HG03064 (cell line): ENCODE measurements at regions not wholly inside any gene's neighbourhood (a gene's known extent, or its start where the extent isn't known, plus 50 kb on each side); places are given as distances from the start of the nearest gene placed in this dataset.

Experiments
- ATAC-seq: cut with Tn5 transposase; IDR thresholded peaks from one replicate; pipeline ENCODE4 v1.9.1; 2021; ENCODE audit warnings: low read depth; ENCODE audit not compliant: unreplicated experiment

DNA sequence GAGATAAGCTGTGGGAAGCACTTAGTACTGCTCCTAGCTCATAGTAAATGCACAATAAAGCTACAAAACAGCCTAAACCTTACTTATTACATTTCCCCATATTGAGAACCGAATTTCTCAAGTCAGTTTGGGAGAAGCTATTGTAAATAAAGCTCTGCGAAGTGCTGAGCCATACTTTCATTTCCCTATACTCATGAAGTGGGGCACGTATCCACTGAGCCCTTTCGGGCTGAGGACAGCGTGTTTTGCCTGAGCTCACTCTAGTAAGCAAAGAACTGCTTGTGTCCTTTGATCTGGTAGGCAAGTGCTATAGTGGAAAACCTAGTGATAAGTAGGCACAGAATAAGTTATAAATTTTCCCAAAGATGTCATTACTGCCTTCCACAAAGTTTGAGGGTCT is 165.0 kb downstream of the RSL24D1 start:
- no peak for ATAC-seq

DNA sequence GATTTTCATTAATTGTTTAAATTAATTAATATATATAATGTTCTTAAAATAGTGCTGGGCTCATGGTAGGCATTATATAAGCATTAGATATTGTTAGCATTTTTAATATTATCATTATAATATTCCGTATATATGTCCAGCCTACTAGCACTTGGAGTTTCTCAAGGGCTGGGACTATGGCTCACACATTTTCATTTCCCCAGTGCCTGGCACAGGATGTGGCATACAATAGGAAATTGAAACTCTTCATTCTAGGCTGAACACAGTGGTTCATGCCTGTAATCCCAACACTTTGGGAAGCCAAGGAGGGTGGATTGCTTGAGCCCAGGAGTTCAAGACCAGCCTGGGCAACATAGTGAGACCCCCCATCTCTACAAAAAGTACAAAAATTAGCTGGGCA is 170.4 kb downstream of the RSL24D1 start:
- no peak for ATAC-seq

DNA sequence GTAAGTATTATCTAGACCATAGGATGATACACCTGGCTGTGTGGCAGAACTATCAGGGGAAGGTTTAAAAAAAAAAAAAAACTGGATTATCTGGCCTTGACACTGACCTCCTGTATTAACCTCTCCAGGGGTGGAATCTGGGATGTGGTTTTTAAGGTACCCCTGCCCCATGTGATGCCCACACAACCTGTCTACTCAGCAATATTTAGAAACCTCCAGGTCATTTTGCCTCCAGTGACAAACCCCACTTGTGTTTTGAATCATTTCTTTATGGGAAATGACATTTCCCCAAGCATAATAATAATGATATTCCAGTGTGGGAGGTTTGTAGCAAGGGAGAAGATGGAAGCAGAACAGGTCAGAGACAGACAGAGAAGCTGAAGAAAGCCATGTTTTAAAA is 179.1 kb downstream of the RSL24D1 start:
- ATAC-seq: no peak

DNA sequence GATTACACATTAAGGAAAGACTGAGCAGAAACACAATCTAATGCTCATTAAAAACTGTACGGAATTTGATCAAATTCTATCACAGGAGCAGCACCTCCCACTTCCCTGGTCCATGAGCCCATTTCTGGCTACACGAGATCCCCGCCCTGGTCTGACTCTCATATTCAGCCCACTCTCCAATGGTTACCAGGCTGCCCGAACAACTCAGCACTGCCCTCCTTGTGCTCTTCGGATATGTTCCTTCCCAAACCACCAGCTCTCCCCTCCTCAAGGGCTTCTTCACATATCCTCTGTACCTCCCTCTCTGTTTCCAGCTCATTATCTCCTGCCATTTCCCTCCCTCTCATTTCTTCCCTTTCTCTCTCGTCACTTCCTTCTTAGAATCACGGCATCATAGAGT is 180.5 kb downstream of the RSL24D1 start:
- ATAC-seq: no peak

DNA sequence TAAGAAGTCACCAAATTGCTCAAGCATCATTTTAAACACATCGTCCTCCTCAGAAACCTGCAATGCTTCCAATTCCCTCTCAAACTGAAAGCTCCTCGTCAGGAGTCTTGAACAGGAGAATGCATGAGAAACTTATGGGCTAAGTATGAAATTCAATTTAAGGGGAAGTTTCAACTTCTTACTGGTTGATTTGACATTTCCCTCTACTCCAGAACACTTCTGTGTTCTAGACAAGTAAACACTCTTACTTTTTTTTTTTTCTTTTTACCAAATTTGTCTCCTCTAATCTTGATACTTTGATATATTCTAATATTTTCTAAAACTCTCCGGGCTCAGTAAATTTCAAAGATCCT is 181.7 kb downstream of the RSL24D1 start:
- ATAC-seq: no peak

DNA sequence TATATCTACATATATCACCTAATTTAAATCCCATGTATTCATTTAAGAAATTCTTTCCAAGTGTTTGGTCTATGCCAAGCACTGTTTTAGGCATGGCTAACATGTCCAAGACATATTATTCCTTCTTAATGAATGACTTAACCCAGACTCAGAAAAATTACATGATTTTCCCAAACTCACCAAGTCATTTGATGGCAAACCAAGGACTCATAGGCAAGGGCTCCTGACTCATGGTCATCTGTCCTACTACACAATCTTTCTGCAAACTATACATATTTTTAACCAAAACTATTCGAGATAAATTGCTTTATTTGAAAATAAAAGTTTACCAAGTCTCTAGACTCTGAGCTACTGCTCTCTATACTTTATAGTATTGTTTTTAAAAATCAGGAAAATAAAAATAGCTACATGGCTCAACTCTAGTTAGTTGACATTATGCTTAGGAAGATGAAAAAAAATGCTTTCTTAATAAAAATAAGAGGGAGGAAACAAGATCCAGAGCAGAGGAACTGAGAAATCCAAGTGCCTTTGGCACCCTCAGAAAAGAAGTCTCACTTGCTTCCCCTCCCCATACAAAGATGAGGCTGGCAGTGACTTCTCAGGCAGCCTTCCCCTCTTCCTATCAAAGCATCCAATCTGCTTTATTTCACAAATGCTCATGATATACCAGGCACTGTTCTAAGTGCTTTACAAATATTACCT is 182.2 kb downstream of the RSL24D1 start:
- ATAC-seq: no peak

DNA sequence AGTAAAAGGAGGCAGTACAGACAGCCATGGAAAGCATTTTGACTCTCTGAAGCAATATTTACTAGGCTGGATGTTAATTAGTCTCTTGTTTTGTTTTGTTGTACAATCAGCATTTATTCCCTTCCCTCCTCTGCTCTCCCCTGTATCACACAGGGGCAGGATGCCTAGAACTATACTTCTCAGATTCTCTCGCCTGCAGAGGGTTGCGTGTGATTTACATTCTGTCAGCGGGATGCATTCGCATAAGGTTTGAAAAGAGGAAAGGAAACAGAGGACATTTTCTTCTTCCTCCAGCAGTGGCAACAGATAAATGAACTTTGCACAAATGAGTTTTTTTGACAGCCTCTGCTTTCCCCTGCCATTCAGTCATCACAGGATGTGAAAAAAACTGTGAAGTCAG is 188.3 kb downstream of the RSL24D1 start:
- ATAC-seq: no peak

DNA sequence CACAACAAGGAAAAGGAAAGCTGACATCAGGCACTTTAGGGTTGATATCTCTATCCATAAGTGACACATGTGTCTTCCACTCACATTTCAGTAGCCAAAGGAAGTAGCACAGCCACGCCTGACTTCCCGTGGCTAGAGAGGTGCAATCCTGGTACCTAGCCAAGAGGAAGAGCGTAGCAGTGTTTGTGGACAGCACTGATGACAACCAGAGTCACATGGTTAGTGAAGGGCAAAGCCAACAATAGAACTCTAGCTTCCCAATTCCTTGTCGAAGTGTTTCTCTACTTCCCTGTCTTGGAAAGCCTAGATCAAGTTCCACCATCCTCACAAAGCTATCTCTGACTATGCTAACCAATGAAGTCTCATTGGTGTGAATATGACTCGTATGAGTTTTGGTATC is 189.2 kb downstream of the RSL24D1 start:
- ATAC-seq: no peak

DNA sequence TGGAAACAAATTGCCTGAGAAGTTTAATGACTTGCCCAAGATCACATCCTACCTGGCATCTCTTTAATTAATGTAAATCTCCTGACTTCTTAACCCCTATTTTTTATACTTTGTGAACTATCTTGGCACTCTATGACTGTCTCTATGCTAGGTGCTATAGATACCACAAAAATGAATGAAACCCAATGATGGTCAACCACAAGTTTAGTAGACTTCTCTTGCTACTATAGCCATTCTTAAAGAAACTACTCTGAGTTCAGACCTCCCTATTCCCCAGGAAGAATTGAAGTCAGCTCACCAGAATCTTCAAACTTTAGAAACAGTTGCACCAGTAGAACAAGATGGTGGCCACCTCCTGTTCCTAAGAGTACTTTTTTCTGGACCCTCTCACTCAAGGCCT is 191.1 kb downstream of the RSL24D1 start:
- no peak for ATAC-seq

DNA sequence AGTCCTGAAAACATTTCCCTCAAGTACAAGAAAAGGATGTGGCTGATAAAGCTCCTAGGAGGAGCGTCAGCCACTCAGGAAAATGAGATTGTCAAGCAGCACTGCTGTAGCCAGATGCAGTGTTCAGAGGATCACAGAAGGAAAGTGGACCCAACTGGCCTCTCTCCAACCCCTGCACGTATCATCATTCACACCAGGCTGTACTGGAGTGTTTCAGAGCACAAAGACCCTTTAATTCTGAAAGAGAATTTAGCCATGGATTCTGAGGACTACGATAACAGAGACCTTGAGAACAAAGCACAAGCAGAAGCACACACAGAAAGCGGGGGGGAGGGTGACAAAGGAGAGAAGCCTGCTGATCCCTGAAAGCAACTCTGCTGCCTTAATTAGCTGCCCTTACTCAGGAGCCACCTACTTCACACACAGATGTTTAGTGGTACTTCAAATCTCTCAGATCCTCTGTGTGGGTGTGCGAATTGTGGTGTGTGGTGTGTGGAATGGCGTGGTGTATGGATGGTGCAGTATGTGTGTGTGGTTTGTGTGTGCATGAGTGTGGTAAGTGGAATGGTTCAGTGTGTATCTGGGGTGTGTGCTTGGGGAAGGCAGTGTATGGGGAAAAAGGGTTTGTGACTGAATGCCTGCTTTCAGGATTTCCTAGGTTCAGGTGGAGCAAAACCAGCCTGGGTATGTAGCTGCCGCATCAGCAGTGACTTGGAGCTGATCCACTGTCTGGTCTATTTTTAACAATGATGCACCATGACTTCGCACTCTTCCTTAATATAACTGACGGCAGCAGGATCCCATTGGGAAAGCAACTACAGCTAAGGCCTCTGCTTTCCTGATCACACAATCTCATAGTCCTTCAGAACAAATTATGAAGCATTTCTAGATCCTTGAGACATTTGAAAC is 192.5 kb downstream of the RSL24D1 start:
- ATAC-seq: no peak

DNA sequence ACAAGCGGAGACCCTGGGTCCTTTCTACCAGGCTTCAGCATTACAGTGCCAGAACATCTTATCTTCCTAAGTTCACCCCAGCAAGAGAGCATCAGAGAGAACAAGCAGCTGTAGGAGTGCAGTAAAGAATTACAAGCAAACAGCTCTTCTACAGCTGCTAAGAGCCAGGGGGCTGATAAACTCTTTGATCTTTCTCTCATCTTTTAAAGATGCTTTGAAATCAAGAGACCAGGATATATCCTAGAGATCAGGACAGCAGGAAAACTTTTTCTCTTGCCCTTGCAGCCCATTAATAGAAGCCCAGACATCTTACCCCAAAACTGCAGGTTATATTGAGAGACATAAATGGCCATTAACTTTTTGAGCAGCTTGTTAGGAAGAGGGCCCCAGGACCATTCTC is 198.1 kb downstream of the RSL24D1 start:
- no peak for ATAC-seq

DNA sequence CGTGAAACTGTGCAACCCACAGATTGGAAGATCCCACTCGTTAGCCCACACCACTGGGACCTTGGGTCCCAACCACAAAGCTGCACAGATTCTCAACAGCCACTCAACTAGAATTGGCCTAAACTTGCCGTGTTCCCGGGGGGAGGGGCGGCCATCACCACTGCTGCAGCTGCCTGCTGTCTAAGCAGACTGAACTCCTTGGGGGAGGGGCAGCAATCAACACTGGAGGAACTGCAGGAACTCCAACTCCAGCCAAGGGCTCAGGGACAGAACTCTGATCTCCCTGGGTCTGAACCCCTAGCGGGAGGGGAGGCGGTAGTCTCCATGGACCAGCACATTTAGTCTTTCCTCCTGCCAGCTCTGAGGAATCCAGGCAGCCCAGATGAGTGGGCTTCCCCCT is 205.9 kb downstream of the RSL24D1 start:
- no peak for ATAC-seq

DNA sequence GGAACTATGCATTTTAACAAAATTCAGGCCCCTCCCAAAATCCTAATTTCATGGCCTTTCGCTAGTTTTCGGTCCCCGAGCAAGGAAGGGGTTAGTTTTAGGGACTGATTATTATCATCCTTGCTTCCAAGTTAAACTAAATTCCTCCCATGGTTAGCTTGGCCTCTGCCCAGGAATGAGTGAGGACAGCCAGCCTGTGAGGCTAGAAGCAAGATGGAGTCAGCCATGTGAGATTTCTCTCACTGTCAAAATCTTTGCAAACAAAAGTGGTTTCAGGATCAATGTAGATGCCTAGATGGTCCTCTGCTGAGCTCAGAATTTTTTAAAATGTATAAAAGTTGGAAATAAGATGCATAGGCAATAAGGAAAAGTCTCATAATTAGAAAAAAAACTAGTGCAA is 208.9 kb downstream of the RSL24D1 start:
- ATAC-seq: no peak

DNA sequence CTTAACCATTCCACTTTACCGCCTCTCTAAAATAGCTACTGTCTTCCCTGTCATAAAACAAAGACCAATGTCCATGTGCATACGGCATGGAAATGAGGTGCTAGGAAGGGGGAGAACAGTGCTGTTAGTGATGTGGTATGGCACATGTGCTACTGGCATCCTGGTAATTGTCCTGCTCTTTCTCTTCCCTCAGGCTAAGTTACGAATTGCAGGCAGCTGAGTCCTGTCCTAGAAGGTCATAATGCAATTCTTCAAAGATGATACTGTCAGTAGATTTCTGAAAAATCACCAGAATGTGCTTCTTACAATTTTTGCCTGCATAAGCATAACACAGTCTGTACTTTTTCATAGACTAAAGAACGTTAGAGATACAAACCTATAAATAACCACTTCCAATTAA is 216.8 kb downstream of the RSL24D1 start:
- no peak for ATAC-seq

DNA sequence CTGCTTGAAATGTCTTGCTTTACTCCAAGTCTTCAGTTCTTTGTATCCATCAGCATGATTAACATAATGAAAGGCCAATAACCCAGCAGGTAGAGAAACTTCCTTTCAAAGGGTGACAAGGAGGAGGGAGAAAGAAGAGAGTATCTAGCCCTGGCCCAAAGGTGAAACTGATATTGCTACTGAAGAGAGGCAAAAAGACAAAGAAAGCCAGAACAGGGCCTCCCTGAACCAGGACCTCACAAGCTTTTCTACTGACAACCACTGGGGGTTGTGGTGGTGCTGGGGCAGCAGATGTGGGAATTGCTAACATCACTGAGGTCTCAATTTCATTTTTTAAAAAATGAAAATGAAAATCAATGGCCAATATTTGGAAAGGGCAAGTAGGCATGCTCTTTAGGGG is 234.1 kb downstream of the RSL24D1 start:
- no peak for ATAC-seq

DNA sequence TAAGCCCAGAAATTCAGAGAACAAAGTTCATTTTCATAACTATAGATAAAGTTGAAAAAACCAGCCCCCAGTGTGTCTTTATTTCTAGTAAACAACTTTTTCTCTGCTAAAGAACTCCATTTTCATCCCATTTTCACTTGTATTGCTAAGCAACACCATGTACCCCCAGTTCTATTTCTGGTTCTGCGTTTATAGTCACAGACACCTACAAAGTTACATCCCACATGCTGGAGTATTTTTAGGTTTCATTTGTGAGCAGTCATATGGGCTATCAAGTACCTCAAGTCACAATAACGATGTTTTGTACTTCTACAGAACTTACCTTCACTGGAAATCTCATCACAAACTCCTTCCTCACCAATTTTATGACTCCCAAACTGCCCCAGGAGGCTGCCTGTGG is 236.5 kb downstream of the RSL24D1 start:
- ATAC-seq: no peak

DNA sequence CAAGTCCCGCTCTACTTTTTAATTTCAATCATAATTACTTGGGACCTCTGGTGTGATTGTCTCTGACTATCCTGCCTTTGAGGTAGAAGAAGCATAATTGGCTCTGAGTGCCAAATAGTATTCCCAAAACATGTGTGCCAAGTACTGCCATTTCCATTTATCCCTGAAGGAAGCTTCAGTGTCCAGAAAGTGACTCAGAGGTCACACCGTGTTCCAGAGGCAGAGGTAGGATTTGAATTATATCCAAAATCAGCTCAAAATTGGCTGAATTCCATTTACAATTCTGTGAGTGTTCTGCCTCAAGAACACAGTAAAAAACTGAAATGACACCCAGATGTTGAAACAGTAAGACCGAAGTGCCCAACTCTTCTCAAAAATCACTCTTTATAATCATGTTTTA is 255.3 kb downstream of the RSL24D1 start:
- no peak for ATAC-seq

DNA sequence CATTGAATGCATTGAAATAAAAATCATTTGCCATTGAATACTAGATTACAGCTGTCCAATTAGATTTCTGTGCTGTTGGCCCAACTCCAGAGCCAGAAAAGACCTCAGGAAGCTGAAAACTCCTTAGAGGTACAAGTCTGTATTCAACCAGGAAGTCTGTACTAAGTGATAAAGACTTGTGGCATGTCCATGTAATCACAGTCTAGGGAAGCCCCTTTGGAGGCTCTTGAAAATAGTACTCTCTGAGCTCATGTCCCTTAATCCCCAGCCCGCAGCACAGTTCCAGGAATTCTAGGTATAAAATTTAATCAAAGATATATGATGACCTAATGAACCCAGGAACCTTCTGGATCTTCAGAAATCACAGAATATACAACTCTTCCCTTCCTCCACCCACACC is 279.4 kb downstream of the RSL24D1 start:
- ATAC-seq: no peak

DNA sequence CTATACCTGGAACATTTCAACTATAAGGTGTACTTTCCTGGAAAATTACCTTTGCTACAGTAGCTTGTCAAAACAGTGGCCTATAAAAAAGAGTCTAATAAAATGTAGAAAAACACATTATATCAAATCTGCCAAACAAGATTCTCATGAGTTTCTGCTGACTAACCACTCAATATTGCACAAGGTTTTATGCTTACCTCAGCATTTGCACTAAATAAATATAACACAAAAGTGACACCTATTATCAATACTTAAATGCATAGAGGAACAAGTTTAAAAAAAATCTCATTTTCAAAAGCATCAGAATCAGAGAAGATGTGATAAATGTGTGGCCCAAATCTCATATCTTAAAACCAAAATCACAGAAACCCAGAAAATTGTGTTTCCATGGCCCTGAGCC is 281.4 kb downstream of the RSL24D1 start:
- no peak for ATAC-seq

DNA sequence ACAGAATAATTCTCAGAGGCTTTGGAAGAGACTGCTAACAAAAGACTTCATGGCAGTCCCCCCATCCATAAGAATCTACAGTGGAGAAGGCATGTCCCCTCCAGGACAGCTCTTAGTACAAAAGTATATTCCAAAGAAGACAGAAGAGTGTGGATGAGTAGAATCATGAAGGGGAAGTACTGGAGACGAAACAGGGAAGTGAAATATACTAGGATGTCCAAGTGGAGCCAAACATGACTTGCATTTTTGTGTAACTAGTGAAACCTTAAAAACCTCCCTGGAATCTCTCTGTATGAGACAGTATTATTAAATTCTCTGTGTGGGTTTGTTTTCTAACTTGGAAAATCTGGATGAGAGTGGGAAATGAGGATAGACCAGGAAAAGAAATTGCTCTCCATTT is 312.4 kb downstream of the RSL24D1 start:
- ATAC-seq: no peak

DNA sequence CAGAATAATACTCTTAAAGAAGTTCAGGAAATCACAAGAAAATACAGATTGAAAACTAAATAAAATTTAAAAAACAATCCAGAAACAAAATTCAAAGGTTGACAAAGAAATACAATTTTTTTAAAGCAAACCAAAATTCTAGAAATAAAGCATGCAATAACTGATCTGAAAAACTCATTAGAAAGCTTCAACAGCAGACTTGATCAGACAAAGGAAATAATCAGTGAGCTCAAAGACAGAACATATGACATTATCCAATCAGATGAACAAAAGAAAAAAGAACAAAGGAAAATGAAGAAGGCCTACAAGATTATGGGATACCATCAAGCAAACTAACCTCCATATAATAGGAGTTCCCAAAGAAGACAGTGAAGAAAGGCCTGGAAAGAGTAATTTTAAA is 336.8 kb downstream of the RSL24D1 start:
- no peak for ATAC-seq

DNA sequence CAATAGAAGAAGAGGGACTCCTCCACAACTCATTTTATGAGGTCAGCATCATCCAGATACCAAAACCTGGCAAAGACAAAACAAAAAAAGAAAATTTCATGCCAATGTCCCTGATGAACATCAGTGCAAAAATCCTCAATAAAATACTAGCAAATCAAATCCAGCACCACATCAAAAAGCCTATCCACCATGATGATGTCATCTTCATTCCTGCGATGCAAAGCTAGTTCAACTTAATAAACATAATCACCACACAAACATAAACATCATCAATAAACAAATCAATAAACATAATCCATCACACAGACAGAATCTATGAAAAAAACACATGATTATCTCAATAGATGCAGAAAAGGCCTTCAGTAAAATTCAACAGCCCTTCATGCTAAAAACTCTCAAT is 342.1 kb downstream of the RSL24D1 start:
- ATAC-seq: no peak
